NCI-H1436 treated with DMSO at 0.1 percent for 48 hours (cell line): ENCODE measurements at regions not wholly inside any gene's neighbourhood (a gene's known extent, or its start where the extent isn't known, plus 50 kb on each side); places are given as distances from the start of the nearest gene placed in this dataset.

Experiments
- DNase-seq: peaks from one replicate; lab custom pipeline; 2025; lab: John Stamatoyannopoulos, UW

- no peak for DNase-seq
Measured at GRCh38 chr6:169890049-169890448, 138.6 kb downstream of the ERMARD start.

DNA sequence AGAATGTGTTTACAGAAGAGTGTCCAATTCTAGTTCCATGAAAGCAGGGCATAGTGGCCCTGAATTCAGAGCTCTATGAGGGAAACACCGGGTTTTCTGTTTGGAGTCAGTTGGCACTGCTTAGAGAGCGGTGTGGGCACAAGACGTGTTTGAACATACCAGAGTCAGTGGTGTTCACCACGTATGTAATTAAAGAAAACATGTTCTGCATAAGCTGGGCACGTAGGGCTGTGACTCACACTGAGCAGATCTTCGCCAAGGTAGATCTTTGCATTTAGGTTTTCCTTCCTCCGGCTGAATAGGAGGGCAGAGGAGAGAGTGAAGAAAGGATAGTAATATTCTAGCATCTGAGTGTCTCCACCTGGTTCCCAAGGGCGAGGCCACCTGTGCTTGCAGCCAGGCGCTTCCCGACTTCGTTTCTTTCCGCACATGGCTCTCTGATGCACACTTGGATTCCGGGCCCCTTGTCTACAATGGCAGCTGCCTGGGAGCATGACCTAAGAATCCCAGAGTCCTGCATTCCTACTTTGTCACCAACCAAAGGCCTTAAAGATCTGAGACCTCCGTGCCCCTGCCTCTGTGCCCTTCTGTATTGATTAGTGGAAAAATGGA, 136.2 kb downstream of the ERMARD start:
- no peak for DNase-seq

DNA sequence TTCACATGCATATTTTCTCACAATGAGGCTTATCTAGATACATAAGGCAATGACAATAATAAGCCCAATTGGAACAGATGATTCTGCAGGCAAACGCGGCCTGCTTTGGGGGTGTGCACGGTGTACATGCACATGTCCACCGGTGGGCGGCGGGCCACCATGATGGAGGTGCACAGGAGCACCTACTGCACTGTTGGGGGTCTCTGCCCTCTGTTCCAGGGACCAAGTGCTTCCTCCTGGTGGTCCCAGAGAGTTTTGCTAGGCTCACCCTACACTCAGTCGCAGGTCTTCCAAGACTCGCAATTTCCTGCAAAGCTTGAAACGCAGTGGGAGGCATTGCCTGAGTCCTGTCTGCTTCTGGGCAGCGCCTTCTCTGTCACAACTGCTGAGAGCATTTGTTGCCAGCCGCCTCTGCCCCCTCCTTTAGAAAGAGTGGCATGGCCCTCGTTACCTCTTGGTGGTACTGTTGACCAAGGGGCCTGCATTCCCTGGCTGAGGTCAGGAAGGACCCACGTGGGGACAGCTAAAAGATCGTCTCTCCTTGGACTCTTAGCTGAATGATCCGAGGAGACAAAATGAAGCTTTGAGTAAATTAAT, 135.3 kb downstream of the ERMARD start:
- DNase-seq = no peak

- no peak for DNase-seq
Measured at GRCh38 chr6:169885831-169886230, 134.4 kb downstream of the ERMARD start.

GRCh38 chr6:169885131-169885530, 133.7 kb downstream of the ERMARD start:
- DNase-seq = no peak

GRCh38 chr6:169884158-169884557, 132.7 kb downstream of the ERMARD start:
- DNase-seq = no peak

DNA sequence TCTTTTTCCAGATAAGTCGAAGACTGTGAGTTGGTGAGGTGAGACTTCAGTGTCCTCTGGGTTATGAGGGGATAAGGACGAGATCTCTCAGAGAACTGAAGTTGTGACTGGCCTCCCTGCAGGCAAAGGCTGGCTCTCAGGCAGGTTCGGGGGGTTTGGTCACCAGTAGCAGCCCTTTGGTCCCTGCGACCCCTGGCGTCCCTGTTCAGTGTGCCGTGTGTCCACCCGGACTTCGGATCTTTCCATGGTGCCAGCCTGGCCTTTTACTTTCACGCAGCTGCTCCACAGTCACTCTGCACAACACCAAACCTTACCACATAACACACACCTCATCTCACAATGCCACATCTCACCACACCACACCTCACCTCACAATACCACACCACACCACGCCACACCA, 131.9 kb downstream of the ERMARD start:
- no peak for DNase-seq

DNA sequence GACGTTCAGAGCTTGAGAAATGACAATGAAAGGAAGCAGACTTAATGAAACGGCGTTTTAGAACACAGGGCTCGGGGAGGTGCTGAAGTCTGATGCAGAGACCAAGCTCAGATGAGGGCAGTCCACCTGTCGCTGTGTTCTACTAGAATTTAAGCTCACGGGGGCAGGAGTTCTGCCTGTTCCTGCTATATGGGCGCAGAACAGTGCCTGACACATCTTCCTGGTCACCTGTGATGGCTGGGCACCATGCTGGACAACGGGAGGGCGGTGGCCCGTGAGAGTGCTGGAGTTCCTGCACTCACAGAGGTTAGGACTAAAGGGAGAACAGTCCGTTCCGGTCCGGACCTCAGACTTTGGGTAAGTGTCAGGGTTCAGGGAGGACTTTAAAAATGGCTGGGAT, 130.6 kb downstream of the ERMARD start:
- DNase-seq = no peak

DNA sequence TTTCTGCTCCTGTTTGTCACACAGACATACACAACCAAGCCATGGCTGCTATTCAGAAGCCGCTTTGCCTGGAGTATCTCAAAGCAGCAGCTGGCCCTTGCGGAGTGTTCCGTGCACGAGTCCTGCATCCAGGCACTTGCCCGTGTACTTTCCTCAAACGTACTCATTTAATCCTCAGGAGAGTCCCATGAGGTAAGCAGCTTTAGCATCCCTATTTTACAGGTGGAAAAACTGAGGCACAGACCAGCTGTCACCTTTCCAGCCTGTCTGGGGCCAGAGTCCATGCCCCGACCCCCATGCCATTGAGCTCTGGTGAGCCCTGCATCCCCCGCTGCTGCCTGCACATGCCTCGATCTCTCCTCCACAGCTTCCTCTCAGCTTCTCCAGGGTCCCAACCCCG, 130.0 kb downstream of the ERMARD start:
- DNase-seq = no peak

DNA sequence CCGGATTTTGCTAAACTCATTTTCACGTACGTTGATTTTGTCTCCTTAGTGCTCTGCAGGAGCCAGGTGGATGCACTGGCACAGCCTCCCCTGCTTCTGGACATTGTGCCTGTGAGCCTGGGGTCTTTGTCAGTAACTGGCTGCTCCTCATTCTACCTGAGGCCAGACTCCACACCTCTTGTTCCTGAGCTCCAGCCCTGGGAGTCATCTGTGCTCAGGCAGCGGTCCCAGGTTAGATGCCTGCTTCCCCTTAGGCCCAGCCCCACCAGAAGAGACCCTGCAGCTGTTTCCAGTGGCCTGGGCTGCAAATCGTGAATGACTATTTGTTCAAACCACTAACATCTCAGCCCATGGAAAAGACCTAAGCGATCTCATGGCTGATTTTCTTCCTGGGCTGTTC, 129.1 kb downstream of the ERMARD start:
- DNase-seq = no peak

- DNase-seq = no peak
Measured at GRCh38 chr6:169869301-169869700, 117.9 kb downstream of the ERMARD start.

- no peak for DNase-seq
Measured at GRCh38 chr6:169868458-169868857, 117.0 kb downstream of the ERMARD start.

DNA sequence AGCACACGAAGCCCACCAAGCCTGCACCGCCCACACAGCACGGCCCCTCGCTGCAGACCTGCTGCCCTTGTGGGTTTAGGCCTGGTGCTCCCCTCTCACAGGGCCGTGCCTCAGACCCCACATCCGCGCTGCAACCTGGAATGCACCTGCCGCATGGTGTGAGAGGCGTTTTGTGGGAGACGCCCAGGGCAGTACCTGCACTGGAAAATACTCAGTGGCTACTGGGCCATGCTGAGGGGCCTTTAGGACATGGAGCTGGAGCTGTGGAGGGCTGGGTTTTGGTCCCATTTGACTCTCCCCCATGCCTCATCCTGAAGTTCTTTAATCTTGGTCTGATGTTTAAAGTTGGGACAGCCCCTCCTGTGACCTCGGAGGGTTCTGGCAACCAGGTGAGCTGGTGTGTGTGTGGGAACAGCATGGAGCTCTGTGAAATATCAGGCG, 116.3 kb downstream of the ERMARD start:
- no peak for DNase-seq

DNA sequence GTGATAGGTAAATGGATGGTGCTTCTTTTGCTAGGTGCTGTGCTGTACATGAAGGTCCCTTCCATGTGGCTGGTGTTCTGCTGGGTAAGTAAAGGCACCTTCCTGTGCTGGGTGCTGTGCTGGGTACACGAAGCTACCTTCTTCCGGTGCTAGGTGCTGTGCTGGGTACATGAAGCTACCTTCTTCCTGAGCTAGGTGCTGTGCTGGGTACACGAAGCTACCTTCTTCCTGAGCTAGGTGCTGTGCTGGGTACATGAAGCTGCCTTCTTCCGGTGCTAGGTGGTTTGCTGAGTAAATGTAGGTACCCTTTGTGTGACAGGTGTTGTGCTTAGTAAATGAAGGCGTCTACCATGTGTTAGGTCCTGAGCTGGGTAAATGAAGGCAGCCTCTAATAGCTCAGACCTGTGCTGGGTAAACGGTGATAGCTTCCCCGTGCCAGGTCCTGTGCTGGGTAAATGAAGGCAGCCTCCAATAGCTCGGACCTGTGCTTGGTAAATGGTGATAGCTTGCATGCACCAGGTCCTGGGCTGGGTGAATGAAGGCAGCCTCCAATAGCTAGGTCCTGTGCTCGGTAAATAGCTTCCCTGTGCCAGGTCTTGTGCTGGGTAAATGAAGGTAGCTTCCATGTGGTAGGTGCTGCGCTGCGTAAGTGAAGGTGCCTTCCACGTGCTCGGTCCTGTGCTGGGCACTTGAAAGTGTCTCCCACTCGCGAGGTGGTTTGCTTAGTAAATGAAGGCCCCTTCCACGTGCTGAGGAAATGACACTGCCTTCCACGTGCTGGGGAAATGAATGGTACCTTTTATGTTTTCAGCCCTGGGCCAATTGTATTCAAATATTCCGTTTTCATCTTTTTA, 115.5 kb downstream of the ERMARD start:
- DNase-seq = no peak

DNA sequence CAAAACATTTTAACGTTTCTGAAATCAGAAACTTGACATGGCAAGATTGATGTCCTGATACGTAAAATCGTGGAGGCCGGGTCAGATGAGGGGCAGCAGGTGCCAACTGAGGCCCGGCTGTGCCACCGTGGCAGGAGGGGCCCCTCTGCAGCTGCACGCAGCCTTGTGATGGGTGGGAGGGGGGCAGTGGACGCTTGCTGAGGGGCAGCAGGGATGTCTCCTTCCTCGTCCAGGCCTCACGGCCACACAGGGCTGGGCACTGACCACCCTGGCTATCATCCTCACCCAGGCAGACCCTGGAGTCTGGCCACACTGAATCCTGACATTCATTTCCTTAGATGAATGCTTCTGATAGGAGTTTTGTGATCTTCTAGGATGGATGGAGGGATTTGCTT, 114.7 kb downstream of the ERMARD start:
- no peak for DNase-seq

DNA sequence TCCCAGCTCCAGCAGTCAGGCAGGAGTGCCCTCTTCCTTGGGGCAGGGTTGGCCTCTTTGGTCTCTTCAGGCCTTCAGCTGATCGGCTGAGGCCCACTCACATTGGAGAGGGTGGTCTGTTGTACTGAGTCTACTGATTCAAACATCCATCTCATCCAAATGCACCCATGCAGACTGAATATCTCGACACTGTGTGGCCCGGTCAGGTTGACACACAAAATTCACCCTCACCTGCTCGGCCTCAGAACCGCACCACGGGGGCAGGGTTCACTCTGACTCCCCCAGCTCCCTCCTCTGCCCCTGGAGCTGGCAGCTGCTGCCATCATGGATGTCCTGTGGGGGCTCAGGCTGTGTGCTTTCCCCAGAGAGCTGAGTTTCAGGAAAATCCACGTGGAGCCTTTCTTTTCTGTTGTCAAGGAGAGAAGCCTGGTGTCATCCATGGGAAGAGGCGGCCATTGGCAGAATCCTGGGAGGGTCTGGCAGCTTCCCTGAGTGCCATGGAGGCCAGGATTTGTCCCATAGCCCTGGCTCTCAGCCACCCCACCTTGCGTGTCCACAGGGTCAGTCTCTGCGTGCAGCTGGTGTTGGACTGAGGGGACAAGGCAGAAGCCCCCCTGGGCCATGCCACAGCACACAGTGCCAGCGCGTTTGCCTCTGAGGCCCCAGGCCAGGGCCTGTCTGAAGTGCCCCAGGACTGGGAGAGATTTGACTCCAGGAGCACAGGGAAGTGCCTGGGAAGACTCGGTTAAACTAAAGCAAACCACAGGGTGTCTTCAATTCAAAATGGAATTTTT, 114.1 kb downstream of the ERMARD start:
- no peak for DNase-seq

GRCh38 chr6:169864148-169865020, 113.0 kb downstream of the ERMARD start:
- peak; percentile 77 for DNase-seq

- DNase-seq = no peak
Measured at GRCh38 chr6:169863710-169864109, 112.3 kb downstream of the ERMARD start.

DNA sequence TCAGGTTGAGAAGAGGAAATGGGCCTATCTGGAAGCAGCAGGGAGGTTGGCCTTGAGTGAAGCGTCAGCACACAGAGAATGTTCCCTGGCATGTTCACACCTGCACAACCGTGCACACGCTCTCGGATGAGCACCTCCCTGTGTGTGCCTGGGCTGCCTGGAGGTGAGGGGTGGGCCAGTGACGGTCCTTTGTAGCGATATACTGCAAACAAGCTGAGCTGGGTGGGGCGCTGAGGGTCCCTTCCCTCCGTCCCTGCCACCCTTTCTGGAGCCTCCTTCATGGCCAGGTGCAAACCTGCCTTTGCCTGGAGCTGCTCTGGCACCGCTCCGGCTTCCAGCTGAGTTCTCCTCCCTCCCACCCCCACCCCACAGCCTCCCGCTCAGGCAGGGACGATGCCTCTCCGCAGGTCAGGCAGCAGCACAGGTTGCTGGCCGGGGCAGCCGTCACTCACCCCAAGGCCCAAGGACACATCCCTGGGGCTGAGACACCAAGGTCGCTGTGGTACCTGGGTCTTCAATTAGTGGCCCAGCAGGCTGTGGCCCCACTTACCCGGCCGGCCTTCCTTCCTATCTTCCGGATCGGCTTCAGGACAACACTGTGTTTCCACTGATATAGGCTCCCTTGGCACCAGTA, 111.6 kb downstream of the ERMARD start:
- no peak for DNase-seq

- no peak for DNase-seq
Measured at GRCh38 chr6:169862043-169862891, 110.8 kb downstream of the ERMARD start.
